ENCODE measurements at regions not wholly inside any gene's neighbourhood (a gene's known extent, or its start where the extent isn't known, plus 50 kb on each side); places are given as distances from the start of the nearest gene placed in this dataset.

DNA sequence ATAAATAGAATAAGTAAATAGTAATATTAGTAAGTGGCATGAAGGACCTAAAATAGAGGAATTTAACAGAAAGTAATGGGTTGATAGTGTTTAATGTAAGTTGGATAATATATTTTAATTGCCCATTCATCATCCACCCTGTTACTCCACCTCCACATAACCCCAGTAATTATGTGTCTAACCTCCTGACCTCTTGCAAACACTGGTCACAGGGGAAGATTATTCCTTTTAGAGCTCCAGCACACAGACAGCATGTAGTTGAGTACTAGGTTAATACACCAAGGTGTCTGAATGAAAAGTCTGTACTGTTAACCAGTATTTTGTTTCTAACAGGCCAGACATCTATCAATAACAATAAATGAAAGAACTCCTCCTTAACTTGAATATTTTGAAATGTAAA lies 92.4 kb upstream of the EYS start:
- Mint-ChIP-seq H3K27me3 (no peaks in the 10 kb centered on the region), H3K36me3 (ENCODE audit: low read depth) (no peaks in the 10 kb centered on the region), H3K4me3 (no peak overlapping the region), H3K9me3 (peaks cover 5% of the 10 kb centered on the region), H3K27ac (no peak overlapping the region), H3K4me1 (ENCODE audit: low read depth) (no peaks in the 10 kb centered on the region)
- TF ChIP-seq, protein P1, sequence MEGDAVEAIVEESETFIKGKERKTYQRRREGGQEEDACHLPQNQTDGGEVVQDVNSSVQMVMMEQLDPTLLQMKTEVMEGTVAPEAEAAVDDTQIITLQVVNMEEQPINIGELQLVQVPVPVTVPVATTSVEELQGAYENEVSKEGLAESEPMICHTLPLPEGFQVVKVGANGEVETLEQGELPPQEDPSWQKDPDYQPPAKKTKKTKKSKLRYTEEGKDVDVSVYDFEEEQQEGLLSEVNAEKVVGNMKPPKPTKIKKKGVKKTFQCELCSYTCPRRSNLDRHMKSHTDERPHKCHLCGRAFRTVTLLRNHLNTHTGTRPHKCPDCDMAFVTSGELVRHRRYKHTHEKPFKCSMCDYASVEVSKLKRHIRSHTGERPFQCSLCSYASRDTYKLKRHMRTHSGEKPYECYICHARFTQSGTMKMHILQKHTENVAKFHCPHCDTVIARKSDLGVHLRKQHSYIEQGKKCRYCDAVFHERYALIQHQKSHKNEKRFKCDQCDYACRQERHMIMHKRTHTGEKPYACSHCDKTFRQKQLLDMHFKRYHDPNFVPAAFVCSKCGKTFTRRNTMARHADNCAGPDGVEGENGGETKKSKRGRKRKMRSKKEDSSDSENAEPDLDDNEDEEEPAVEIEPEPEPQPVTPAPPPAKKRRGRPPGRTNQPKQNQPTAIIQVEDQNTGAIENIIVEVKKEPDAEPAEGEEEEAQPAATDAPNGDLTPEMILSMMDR (IDR thresholded peaks at IDR 0.05) = no peak
- Histone ChIP-seq H3K4me3 (ENCODE audit: low read length) (no peak overlapping the region), H3K27me3 (ENCODE audit: control insufficient read depth in 1 of 2, insufficient read depth in 2 of 2, low read length in 2 of 2) (no peaks in the 10 kb centered on the region), H3K9me3 (ENCODE audit: control insufficient read depth in 1 of 2, insufficient read depth in 1 of 2, low read length in 2 of 2) (no peaks in the 10 kb centered on the region), H3K4me1 (ENCODE audit: insufficient read depth, low read length) (no peaks in the 10 kb centered on the region), H3K36me3 (ENCODE audit: insufficient read depth, low read length) (no peaks in the 10 kb centered on the region), H3K27ac (ENCODE audit: low read depth in 1 of 2, low read length in 2 of 2) (no peak overlapping the region)
- ChIA-PET CTCF (no interaction called here), POLR2A (no interaction called here)
- intact Hi-C loops (cut with DNase I, micrococcal nuclease) = no loop called here
- no peak for DNase-seq
- ATAC-seq (ENCODE audit: poor library complexity) = no peak

GRCh38 chr6:65798280-65799014 lies 91.4 kb upstream of the EYS start:
- DNase-seq = no peak
- H3K4me1 ChIP-seq (ENCODE audit: insufficient read depth, low read length) = no peaks in the 10 kb centered on the region
- Mint-ChIP-seq H3K36me3 (ENCODE audit: low read depth) (no peaks in the 10 kb centered on the region), H3K9me3 (peaks cover 11% of the 10 kb centered on the region), H3K27me3 (no peaks in the 10 kb centered on the region), H3K4me3 (no peak overlapping the region), H3K27ac (no peak overlapping the region), H3K4me1 (ENCODE audit: low read depth) (no peaks in the 10 kb centered on the region)
- TF ChIP-seq, protein P1 (IDR thresholded peaks at IDR 0.05) = no peak
- no peak for ATAC-seq (ENCODE audit: poor library complexity)
- POLR2A ChIA-PET = no interaction called here
- intact Hi-C loops (cut with DNase I, micrococcal nuclease) = no loop called here
- H3K36me3 ChIP-seq (ENCODE audit: insufficient read depth, low read length) = no peaks in the 10 kb centered on the region
- CTCF ChIA-PET = no interaction called here
- H3K9me3 ChIP-seq (ENCODE audit: control insufficient read depth in 1 of 2, insufficient read depth in 1 of 2, low read length in 2 of 2) = no peaks in the 10 kb centered on the region
- no peak overlapping the region for H3K27ac ChIP-seq (ENCODE audit: low read depth in 1 of 2, low read length in 2 of 2)
- H3K27me3 ChIP-seq (ENCODE audit: control insufficient read depth in 1 of 2, insufficient read depth in 2 of 2, low read length in 2 of 2) = no peaks in the 10 kb centered on the region
- H3K4me3 ChIP-seq (ENCODE audit: low read length) = no peak overlapping the region

GRCh38 chr6:65790666-65791065 lies 83.6 kb upstream of the EYS start:
- Histone ChIP-seq H3K27me3 (ENCODE audit: control insufficient read depth in 1 of 2, insufficient read depth in 2 of 2, low read length in 2 of 2) (no peaks in the 10 kb centered on the region), H3K4me1 (ENCODE audit: insufficient read depth, low read length) (no peaks in the 10 kb centered on the region), H3K36me3 (ENCODE audit: insufficient read depth, low read length) (no peaks in the 10 kb centered on the region), H3K4me3 (ENCODE audit: low read length) (no peak overlapping the region), H3K9me3 (ENCODE audit: control insufficient read depth in 1 of 2, insufficient read depth in 1 of 2, low read length in 2 of 2) (peaks cover 0 to 16% of the 10 kb centered on the region in 2 experiments), H3K27ac (ENCODE audit: low read depth in 1 of 2, low read length in 2 of 2) (no peak overlapping the region)
- CTCF ChIA-PET = no interaction called here
- no peaks in the 10 kb centered on the region for H3K27me3 Mint-ChIP-seq
- ATAC-seq (ENCODE audit: poor library complexity) = no peak
- H3K36me3 Mint-ChIP-seq (ENCODE audit: low read depth) = no peaks in the 10 kb centered on the region
- POLR2A ChIA-PET = no interaction called here
- H3K4me1 Mint-ChIP-seq (ENCODE audit: low read depth) = no peaks in the 10 kb centered on the region
- TF ChIP-seq, protein P1 (IDR thresholded peaks at IDR 0.05) = no peak
- peaks cover 18% of the 10 kb centered on the region for H3K9me3 Mint-ChIP-seq
- intact Hi-C loops (cut with DNase I, micrococcal nuclease) = no loop called here
- no peak overlapping the region for H3K4me3 Mint-ChIP-seq
- no peak for DNase-seq
- no peak overlapping the region for H3K27ac Mint-ChIP-seq
